SKM-1 treated with dmso at 0.1 percent for 144 hours (cell line): ENCODE measurements at regions not wholly inside any gene's neighbourhood (a gene's known extent, or its start where the extent isn't known, plus 50 kb on each side); places are given as distances from the start of the nearest gene placed in this dataset.
A peak's percentile ranks its signal among the peaks of the same experiment; 100 is the strongest.

Experiments
- DNase-seq: peaks from one replicate; lab custom pipeline; 2025; ENCODE audit not compliant: unreplicated experiment; lab: John Stamatoyannopoulos, UW

- no peak for DNase-seq
Observed at GRCh38 chr5:52710310-52710971, 77.3 kb upstream of the ITGA1 start.

- no peak for DNase-seq
Observed at GRCh38 chr5:52710972-52711596, 76.6 kb upstream of the ITGA1 start.

- DNase-seq = no peak
Observed at GRCh38 chr5:52712354-52712753, 75.4 kb upstream of the ITGA1 start.

- peak; percentile 32 for DNase-seq
Observed at GRCh38 chr5:52725065-52725746, 62.5 kb upstream of the ITGA1 start.

GRCh38 chr5:52725808-52726207 lies 61.9 kb upstream of the ITGA1 start:
- no peak for DNase-seq

- DNase-seq = no peak
Observed at GRCh38 chr5:52727020-52727419, 60.7 kb upstream of the ITGA1 start.

- no peak for DNase-seq
Observed at GRCh38 chr5:52727576-52727975, 60.1 kb upstream of the ITGA1 start.

GRCh38 chr5:52728224-52728623 lies 59.5 kb upstream of the ITGA1 start:
- no peak for DNase-seq

GRCh38 chr5:52728686-52729085 lies 59.0 kb upstream of the ITGA1 start:
- DNase-seq = no peak

GRCh38 chr5:52731274-52732027 lies 56.3 kb upstream of the ITGA1 start:
- DNase-seq = no peak

- no peak for DNase-seq
Observed at GRCh38 chr5:52734557-52734956, 53.2 kb upstream of the ITGA1 start.

- no peak for DNase-seq
Observed at GRCh38 chr5:52735139-52735538, 52.6 kb upstream of the ITGA1 start.
